ENCODE measurements at regions not wholly inside any gene's neighbourhood (a gene's known extent, or its start where the extent isn't known, plus 50 kb on each side); places are given as distances from the start of the nearest gene placed in this dataset.

DNA sequence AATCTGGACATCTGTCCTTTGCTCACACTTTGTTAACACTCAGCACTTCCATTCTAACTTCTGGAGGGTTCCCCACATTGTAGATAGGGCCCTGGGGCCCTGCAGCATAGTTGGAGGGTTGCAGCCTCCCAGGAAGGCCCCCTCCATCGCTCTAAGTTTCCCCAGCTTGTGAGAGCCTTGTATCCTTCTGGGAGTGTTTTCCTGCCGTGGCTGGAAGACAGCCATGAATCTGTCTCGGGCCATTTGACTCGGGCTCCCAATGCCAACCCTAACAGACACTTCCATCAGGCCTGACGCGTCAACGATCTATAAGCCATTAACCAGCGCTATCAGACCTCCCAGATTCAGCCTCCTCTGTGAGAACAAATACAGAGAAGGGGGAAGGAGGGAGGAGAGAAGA lies 263.7 kb upstream of the RPL38 start:
- Mint-ChIP-seq H3K4me3 (no peak overlapping the region), H3K4me1 (no peaks in the 10 kb centered on the region), H3K27ac (no peak overlapping the region), H3K27me3 (peaks cover 33% of the 10 kb centered on the region), H3K9me3 (ENCODE audit: insufficient read depth) (no peaks in the 10 kb centered on the region)
- Histone ChIP-seq H2AFZ (ENCODE audit: insufficient read depth, low read depth, low read length, poor library complexity, severe bottlenecking) (no peak overlapping the region), H3K4me3 (ENCODE audit: control extremely low read depth in 1 of 5, extremely low read depth in 1 of 5, insufficient read depth in 1 of 5, low read depth in 2 of 5, low read length in 4 of 5) (no peak overlapping the region), H3K9ac (ENCODE audit: low read length) (no peak overlapping the region), H3K9me3 (ENCODE audit: control extremely low read depth in 1 of 3, control insufficient read depth in 2 of 3, insufficient read depth in 1 of 3, low read length in 2 of 3) (no peaks in the 10 kb centered on the region), H3K79me2 (ENCODE audit: control insufficient read depth, insufficient read depth, low read length) (no peaks in the 10 kb centered on the region), H3K27me3 (replicated peaks in 1 of 4; ENCODE audit: control extremely low read depth in 1 of 4, control insufficient read depth in 3 of 4, insufficient read depth in 4 of 4, low read length in 3 of 4) (peaks cover 0 to 2% (median 0%) of the 10 kb centered on the region in 4 experiments), H3K36me3 (replicated peaks in 1 of 2; ENCODE audit: control extremely low read depth in 1 of 2, control insufficient read depth in 1 of 2, extremely low read depth in 1 of 2, insufficient read depth in 2 of 2, low read length in 1 of 2) (no peaks in the 10 kb centered on the region), H3K4me1 (ENCODE audit: control insufficient read depth in 2 of 2, insufficient read depth in 2 of 2, low read length in 2 of 2) (no peaks in the 10 kb centered on the region), H3K4me2 (replicated peaks; ENCODE audit: low read depth, low read length, poor library complexity, severe bottlenecking) (no peak overlapping the region), H4K20me1 (ENCODE audit: control insufficient read depth, insufficient read depth, low read length, poor library complexity, severe bottlenecking) (no peaks in the 10 kb centered on the region), H3K27ac (ENCODE audit: low read length in 2 of 2) (no peak overlapping the region)
- ATAC-seq (ENCODE audit: low read depth) (no peak), DNase-seq (no peak)
- intact Hi-C loops (cut with micrococcal nuclease) = no loop called here
- ChIA-PET POLR2A (no interaction called here), CTCF (no interaction called here)
- TF ChIP-seq, protein P1, sequence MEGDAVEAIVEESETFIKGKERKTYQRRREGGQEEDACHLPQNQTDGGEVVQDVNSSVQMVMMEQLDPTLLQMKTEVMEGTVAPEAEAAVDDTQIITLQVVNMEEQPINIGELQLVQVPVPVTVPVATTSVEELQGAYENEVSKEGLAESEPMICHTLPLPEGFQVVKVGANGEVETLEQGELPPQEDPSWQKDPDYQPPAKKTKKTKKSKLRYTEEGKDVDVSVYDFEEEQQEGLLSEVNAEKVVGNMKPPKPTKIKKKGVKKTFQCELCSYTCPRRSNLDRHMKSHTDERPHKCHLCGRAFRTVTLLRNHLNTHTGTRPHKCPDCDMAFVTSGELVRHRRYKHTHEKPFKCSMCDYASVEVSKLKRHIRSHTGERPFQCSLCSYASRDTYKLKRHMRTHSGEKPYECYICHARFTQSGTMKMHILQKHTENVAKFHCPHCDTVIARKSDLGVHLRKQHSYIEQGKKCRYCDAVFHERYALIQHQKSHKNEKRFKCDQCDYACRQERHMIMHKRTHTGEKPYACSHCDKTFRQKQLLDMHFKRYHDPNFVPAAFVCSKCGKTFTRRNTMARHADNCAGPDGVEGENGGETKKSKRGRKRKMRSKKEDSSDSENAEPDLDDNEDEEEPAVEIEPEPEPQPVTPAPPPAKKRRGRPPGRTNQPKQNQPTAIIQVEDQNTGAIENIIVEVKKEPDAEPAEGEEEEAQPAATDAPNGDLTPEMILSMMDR (IDR thresholded peaks at IDR 0.05) = no peak
- no peak for TF ChIP-seq EZH2 (IDR thresholded peaks at IDR 0.05; ENCODE audit: borderline replicate concordance, insufficient read depth, low read depth, low read length, poor library complexity, severe bottlenecking)
- WGBS (ENCODE audit: insufficient coverage) = 43% methylated on average over 1 of the region's 8 CpGs

DNA sequence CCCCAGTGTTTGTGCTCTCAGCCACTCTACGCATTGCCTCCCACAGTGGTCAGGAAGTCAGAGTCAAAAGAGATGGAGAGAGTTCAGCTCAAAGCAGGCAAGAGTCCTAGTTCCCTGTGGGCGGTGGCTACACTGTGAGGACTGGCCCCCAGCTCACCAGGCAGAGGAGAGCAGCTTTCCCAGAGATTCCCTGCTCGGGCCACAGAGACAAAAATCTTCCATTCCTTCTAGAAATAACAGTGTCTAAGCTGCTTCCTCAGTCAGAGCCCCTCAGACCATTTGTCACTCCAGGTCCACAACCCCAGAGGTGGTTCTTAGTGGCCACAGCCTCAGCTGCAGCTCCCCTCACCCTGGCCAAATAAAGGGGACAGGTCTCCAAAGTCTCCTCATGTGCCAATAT lies 263.0 kb upstream of the RPL38 start:
- no peaks in the 10 kb centered on the region for H3K9me3 Mint-ChIP-seq (ENCODE audit: insufficient read depth)
- no peak for ATAC-seq (ENCODE audit: low read depth)
- Histone ChIP-seq H2AFZ (ENCODE audit: insufficient read depth, low read depth, low read length, poor library complexity, severe bottlenecking) (no peak overlapping the region), H3K4me1 (ENCODE audit: control insufficient read depth in 2 of 2, insufficient read depth in 2 of 2, low read length in 2 of 2) (no peaks in the 10 kb centered on the region), H4K20me1 (ENCODE audit: control insufficient read depth, insufficient read depth, low read length, poor library complexity, severe bottlenecking) (no peaks in the 10 kb centered on the region), H3K9me3 (ENCODE audit: control extremely low read depth in 1 of 3, control insufficient read depth in 2 of 3, insufficient read depth in 1 of 3, low read length in 2 of 3) (no peaks in the 10 kb centered on the region), H3K79me2 (ENCODE audit: control insufficient read depth, insufficient read depth, low read length) (no peaks in the 10 kb centered on the region), H3K9ac (ENCODE audit: low read length) (no peak overlapping the region), H3K36me3 (replicated peaks in 1 of 2; ENCODE audit: control extremely low read depth in 1 of 2, control insufficient read depth in 1 of 2, extremely low read depth in 1 of 2, insufficient read depth in 2 of 2, low read length in 1 of 2) (no peaks in the 10 kb centered on the region), H3K4me2 (replicated peaks; ENCODE audit: low read depth, low read length, poor library complexity, severe bottlenecking) (no peak overlapping the region), H3K27ac (ENCODE audit: low read length in 2 of 2) (no peak overlapping the region), H3K4me3 (ENCODE audit: control extremely low read depth in 1 of 5, extremely low read depth in 1 of 5, insufficient read depth in 1 of 5, low read depth in 2 of 5, low read length in 4 of 5) (no peak overlapping the region), H3K27me3 (replicated peaks in 1 of 4; ENCODE audit: control extremely low read depth in 1 of 4, control insufficient read depth in 3 of 4, insufficient read depth in 4 of 4, low read length in 3 of 4) (peaks cover 0 to 2% (median 0%) of the 10 kb centered on the region in 4 experiments)
- H3K4me1 Mint-ChIP-seq = no peaks in the 10 kb centered on the region
- intact Hi-C loops (cut with micrococcal nuclease) = no loop called here
- DNase-seq = no peak
- H3K27me3 Mint-ChIP-seq = peaks cover 34% of the 10 kb centered on the region
- 83% methylated on average over 3 of the region's 3 CpGs for WGBS (ENCODE audit: insufficient coverage)
- POLR2A ChIA-PET = no interaction called here
- TF ChIP-seq, protein P1 (IDR thresholded peaks at IDR 0.05) = no peak
- TF ChIP-seq EZH2 (IDR thresholded peaks at IDR 0.05; ENCODE audit: borderline replicate concordance, insufficient read depth, low read depth, low read length, poor library complexity, severe bottlenecking) = no peak
- CTCF ChIA-PET = no interaction called here
- H3K27ac Mint-ChIP-seq = no peak overlapping the region
- H3K4me3 Mint-ChIP-seq = no peak overlapping the region

All from B cell (primary cell).